B cell (primary cell): ENCODE measurements at regions not wholly inside any gene's neighbourhood (a gene's known extent, or its start where the extent isn't known, plus 50 kb on each side); places are given as distances from the start of the nearest gene placed in this dataset.

Experiments
- ATAC-seq: fragments of 200-7000 bp; cut with Tn5 transposase; one replicate; pipeline ENCODE4 v1.10.0; 2021; ENCODE audit warnings: low read depth, mild to moderate bottlenecking, moderate number of reproducible peaks, moderate library complexity
- CTCF ChIA-PET: fragments of 350-600 bp; sonication (Branson Sonifier 250); formaldehyde crosslinking; loops from one replicate; lab custom pipeline; 2021; ENCODE audit warnings: antibody characterized with exemption, inconsistent platforms; lab: Charles Lee
- POLR2A ChIA-PET: fragments of 350-600 bp; sonication (Branson Sonifier 250); formaldehyde crosslinking; loops from one replicate; lab custom pipeline; 2021; ENCODE audit warnings: antibody characterized with exemption; lab: Charles Lee
- DNase-seq: peaks from one replicate; pipeline ENCODE4 v3.0.0; 2013
- H2AFZ ChIP-seq: 2 replicates; pipeline ENCODE4 v1.6.1; 2012; ENCODE audit warnings: mild to moderate bottlenecking, low read depth, low read length; ENCODE audit not compliant: insufficient read depth, poor library complexity, severe bottlenecking
- H3K27ac ChIP-seq, 2 donors: 1 replicate in 1 of 2; 2 replicates in 1 of 2; pipeline ENCODE4 v1.5.1; 2012 to 2013; ENCODE audit warnings: low read length in 2 of 2, mild to moderate bottlenecking in 2 of 2, moderate library complexity in 1 of 2
- H3K27me3 ChIP-seq, 4 experiments: fragments of 200-600 bp in 1 of 4; sonication (generic) in 1 of 4; replicated peaks in 1 of 4; 1 replicate in 2 of 4; 2 replicates in 2 of 4; pipeline versions ENCODE4 v1.6.1 to v1.7.0; 2013 to 2016; ENCODE audit warnings: low read length in 3 of 4, mild to moderate bottlenecking in 2 of 4, mixed read lengths in 1 of 4, moderate library complexity in 1 of 4; ENCODE audit not compliant: insufficient read depth in 4 of 4, control insufficient read depth in 3 of 4; ENCODE audit errors: control extremely low read depth in 1 of 4
- H3K36me3 ChIP-seq, 2 experiments: replicated peaks in 1 of 2; 1 replicate in 1 of 2; 2 replicates in 1 of 2; pipeline versions ENCODE4 v1.6.1 to v1.7.1; 2013; ENCODE audit warnings: low read length in 1 of 2; ENCODE audit not compliant: insufficient read depth in 2 of 2, control insufficient read depth in 1 of 2; ENCODE audit errors: control extremely low read depth in 1 of 2, extremely low read depth in 1 of 2
- H3K4me1 ChIP-seq, 2 donors: fragments of 200-600 bp in 1 of 2; sonication (generic) in 1 of 2; 1 replicate in 1 of 2; 2 replicates in 1 of 2; pipeline versions ENCODE4 v1.5.1 to v1.6.1; 2013 to 2017; ENCODE audit warnings: low read length in 2 of 2; ENCODE audit not compliant: control insufficient read depth in 2 of 2, insufficient read depth in 2 of 2
- H3K4me2 ChIP-seq: replicated peaks from 2 replicates; pipeline ENCODE3; 2012; ENCODE audit warnings: mild to moderate bottlenecking, low read depth, low read length; ENCODE audit not compliant: poor library complexity, severe bottlenecking
- H3K4me3 ChIP-seq, 5 experiments: fragments of 200-600 bp in 1 of 5; sonication (generic) in 1 of 5; 1 replicate in 3 of 5; 2 replicates in 2 of 5; pipeline versions ENCODE4 v1.5.1 to v1.7.0; 2011 to 2016; ENCODE audit warnings: low read length in 4 of 5, mild to moderate bottlenecking in 4 of 5, low read depth in 2 of 5, control low read depth in 1 of 5, moderate library complexity in 1 of 5; ENCODE audit not compliant: insufficient read depth in 1 of 5; ENCODE audit errors: control extremely low read depth in 1 of 5, extremely low read depth in 1 of 5
- H3K79me2 ChIP-seq: fragments of 200-600 bp; sonication (generic); one replicate; pipeline ENCODE4 v1.6.0; 2016; ENCODE audit warnings: low read length; ENCODE audit not compliant: control insufficient read depth, insufficient read depth
- H3K9ac ChIP-seq: fragments of 200-600 bp; sonication (generic); 2 replicates; pipeline ENCODE4 v1.6.1; 2017; ENCODE audit warnings: mild to moderate bottlenecking, low read length, moderate library complexity
- H3K9me3 ChIP-seq, 3 donors: one replicate each; pipeline versions ENCODE4 v1.6.1 to v1.7.1; 2013; ENCODE audit warnings: low read length in 2 of 3; ENCODE audit not compliant: control insufficient read depth in 2 of 3, insufficient read depth in 1 of 3; ENCODE audit errors: control extremely low read depth in 1 of 3
- H4K20me1 ChIP-seq: 2 replicates; pipeline ENCODE4 v1.6.0; 2012; ENCODE audit warnings: mild to moderate bottlenecking, low read length; ENCODE audit not compliant: insufficient read depth, control insufficient read depth, poor library complexity, severe bottlenecking
- H3K27ac Mint-ChIP-seq: one replicate; pipeline ENCODE4 v1.8.0; 2021; ENCODE audit warnings: mixed read lengths
- H3K27me3 Mint-ChIP-seq: one replicate; pipeline ENCODE4 v1.8.0; 2021; ENCODE audit warnings: mixed read lengths
- H3K4me1 Mint-ChIP-seq: one replicate; pipeline ENCODE4 v1.8.0; 2021; ENCODE audit warnings: mixed read lengths
- H3K4me3 Mint-ChIP-seq: one replicate; pipeline ENCODE4 v1.8.0; 2021; ENCODE audit warnings: mixed read lengths
- H3K9me3 Mint-ChIP-seq: one replicate; pipeline ENCODE4 v1.8.0; 2022; ENCODE audit warnings: mixed read lengths; ENCODE audit not compliant: insufficient read depth
- CTCF ChIP-seq: fragments of 200-600 bp; IDR thresholded peaks from one replicate; pipeline ENCODE4 v1.8.0; 2022; ENCODE audit warnings: antibody characterized with exemption, mild to moderate bottlenecking
- EZH2 ChIP-seq: IDR thresholded peaks from 2 replicates; pipeline ENCODE4 v1.6.1; 2012; ENCODE audit warnings: borderline replicate concordance, low read depth, mild to moderate bottlenecking, moderate library complexity, low read length; ENCODE audit not compliant: insufficient read depth, poor library complexity, severe bottlenecking
- WGBS: methylation state at CpG from one replicate; pipeline ENCODE4 v1.1.5; 2013; ENCODE audit warnings: missing lambda C conversion rate; ENCODE audit not compliant: insufficient coverage; 5-methylcytosine and 5-hydroxymethylcytosine counted together
- intact Hi-C: fragments of 100-400 bp; cut with micrococcal nuclease; formaldehyde crosslinking; loops from one replicate; pipeline ENCODE4 v1.10.0; 2022

- H3K4me2 ChIP-seq = no peak overlapping the region
- H3K27me3 Mint-ChIP-seq = no peaks in the 10 kb centered on the region
- POLR2A ChIA-PET = no interaction called here
- no peak overlapping the region for H3K9ac ChIP-seq
- no peak for TF ChIP-seq EZH2
- TF ChIP-seq CTCF = no peak
- intact Hi-C loops = no loop called here
- CTCF ChIA-PET = no interaction called here
- no peak overlapping the region for H2AFZ ChIP-seq
- no peak overlapping the region for H3K4me3 Mint-ChIP-seq
- no peaks in the 10 kb centered on the region for H3K27me3 ChIP-seq
- no peaks in the 10 kb centered on the region for H3K79me2 ChIP-seq
- no peak overlapping the region for H3K4me3 ChIP-seq
- H3K9me3 Mint-ChIP-seq = no peaks in the 10 kb centered on the region
- H3K4me1 Mint-ChIP-seq = no peaks in the 10 kb centered on the region
- no peak for ATAC-seq
- H4K20me1 ChIP-seq = no peaks in the 10 kb centered on the region
- WGBS = 100% methylated on average over 1 of the region's 2 CpGs
- H3K36me3 ChIP-seq = no peaks in the 10 kb centered on the region
- DNase-seq = no peak
- no peak overlapping the region for H3K27ac Mint-ChIP-seq
- no peak overlapping the region for H3K27ac ChIP-seq
- H3K9me3 ChIP-seq = no peaks in the 10 kb centered on the region
- H3K4me1 ChIP-seq = no peaks in the 10 kb centered on the region
These were observed 996.3 kb downstream of the TAF11L14 start for GRCh38 chr5:18630458-18631045.

GRCh38 chr5:18652404-18653215, 1018.4 kb downstream of the TAF11L14 start:
- Histone ChIP-seq H4K20me1 (no peaks in the 10 kb centered on the region), H3K4me3 (no peak overlapping the region), H2AFZ (no peak overlapping the region), H3K27me3 (no peaks in the 10 kb centered on the region), H3K9ac (no peak overlapping the region), H3K4me2 (no peak overlapping the region), H3K27ac (no peak overlapping the region), H3K36me3 (no peaks in the 10 kb centered on the region), H3K9me3 (no peaks in the 10 kb centered on the region), H3K4me1 (no peaks in the 10 kb centered on the region), H3K79me2 (no peaks in the 10 kb centered on the region)
- CTCF ChIA-PET = no interaction called here
- Mint-ChIP-seq H3K27me3 (no peaks in the 10 kb centered on the region), H3K9me3 (peaks cover 9% of the 10 kb centered on the region), H3K27ac (no peak overlapping the region), H3K4me3 (no peak overlapping the region), H3K4me1 (no peaks in the 10 kb centered on the region)
- intact Hi-C loops = no loop called here
- TF ChIP-seq CTCF = no peak
- DNase-seq = no peak
- 95% methylated on average over 2 of the region's 2 CpGs for WGBS
- POLR2A ChIA-PET = no interaction called here
- no peak for ATAC-seq
